WERI-Rb-1 (cell line): ENCODE measurements at regions not wholly inside any gene's neighbourhood (a gene's known extent, or its start where the extent isn't known, plus 50 kb on each side); places are given as distances from the start of the nearest gene placed in this dataset.
A peak's percentile ranks its signal among the peaks of the same experiment; 100 is the strongest.
"Not testable (repeated sequence)": the region's sequence is repeated elsewhere in the genome, so short reads cannot be mapped to it uniquely, and the experiment has no call there.

Experiments
- DNase-seq: peaks from one replicate; pipeline ENCODE4 v3.0.0-alpha.2; 2020
- H3K27ac ChIP-seq: fragments of 250-450 bp; sonication (Bioruptor Pico); 2 replicates; pipeline ENCODE4 v1.5.1; 2020; ENCODE audit warnings: mild to moderate bottlenecking, moderate library complexity
- H3K27me3 ChIP-seq: fragments of 250-450 bp; sonication (Bioruptor Pico); 2 replicates; pipeline ENCODE4 v1.5.1; 2021; ENCODE audit warnings: mild to moderate bottlenecking, low read depth, moderate library complexity; ENCODE audit not compliant: insufficient read depth, severe bottlenecking
- H3K36me3 ChIP-seq: fragments of 250-450 bp; sonication (Bioruptor Pico); 2 replicates; pipeline ENCODE4 v1.5.1; 2020; ENCODE audit warnings: mild to moderate bottlenecking, moderate library complexity
- H3K4me3 ChIP-seq: 2 replicates; pipeline ENCODE4 v1.5.1; 2011; ENCODE audit warnings: low read depth, mild to moderate bottlenecking, control low read depth, low read length
- H3K9me3 ChIP-seq: fragments of 250-450 bp; sonication (Bioruptor Pico); 2 replicates; pipeline ENCODE4 v1.5.1; 2021; ENCODE audit warnings: mild to moderate bottlenecking, moderate library complexity; ENCODE audit not compliant: severe bottlenecking
- TF ChIP-seq, protein P1 (sequence below): IDR thresholded peaks from 2 replicates; pipeline ENCODE4 v1.5.1; 2011; ENCODE audit warnings: low read depth, mild to moderate bottlenecking, control low read depth, inconsistent platforms, low read length

- Histone ChIP-seq H3K9me3 (no peaks in the 10 kb centered on the region), H3K27me3 (peaks cover 4% of the 10 kb centered on the region), H3K36me3 (no peaks in the 10 kb centered on the region), H3K27ac (no peak overlapping the region), H3K4me3 (no peak overlapping the region)
- DNase-seq = no peak
- TF ChIP-seq, protein P1, sequence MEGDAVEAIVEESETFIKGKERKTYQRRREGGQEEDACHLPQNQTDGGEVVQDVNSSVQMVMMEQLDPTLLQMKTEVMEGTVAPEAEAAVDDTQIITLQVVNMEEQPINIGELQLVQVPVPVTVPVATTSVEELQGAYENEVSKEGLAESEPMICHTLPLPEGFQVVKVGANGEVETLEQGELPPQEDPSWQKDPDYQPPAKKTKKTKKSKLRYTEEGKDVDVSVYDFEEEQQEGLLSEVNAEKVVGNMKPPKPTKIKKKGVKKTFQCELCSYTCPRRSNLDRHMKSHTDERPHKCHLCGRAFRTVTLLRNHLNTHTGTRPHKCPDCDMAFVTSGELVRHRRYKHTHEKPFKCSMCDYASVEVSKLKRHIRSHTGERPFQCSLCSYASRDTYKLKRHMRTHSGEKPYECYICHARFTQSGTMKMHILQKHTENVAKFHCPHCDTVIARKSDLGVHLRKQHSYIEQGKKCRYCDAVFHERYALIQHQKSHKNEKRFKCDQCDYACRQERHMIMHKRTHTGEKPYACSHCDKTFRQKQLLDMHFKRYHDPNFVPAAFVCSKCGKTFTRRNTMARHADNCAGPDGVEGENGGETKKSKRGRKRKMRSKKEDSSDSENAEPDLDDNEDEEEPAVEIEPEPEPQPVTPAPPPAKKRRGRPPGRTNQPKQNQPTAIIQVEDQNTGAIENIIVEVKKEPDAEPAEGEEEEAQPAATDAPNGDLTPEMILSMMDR = no peak
These were observed 675.8 kb upstream of the SLIT2 start for GRCh38 chr4:19575924-19576323.

GRCh38 chr4:19566041-19566440 lies 685.7 kb upstream of the SLIT2 start:
- Histone ChIP-seq H3K9me3 (no peaks in the 10 kb centered on the region), H3K4me3 (no peak overlapping the region), H3K36me3 (no peaks in the 10 kb centered on the region), H3K27ac (no peak overlapping the region), H3K27me3 (no peaks in the 10 kb centered on the region)
- DNase-seq = no peak
- TF ChIP-seq, protein P1 = no peak

DNA sequence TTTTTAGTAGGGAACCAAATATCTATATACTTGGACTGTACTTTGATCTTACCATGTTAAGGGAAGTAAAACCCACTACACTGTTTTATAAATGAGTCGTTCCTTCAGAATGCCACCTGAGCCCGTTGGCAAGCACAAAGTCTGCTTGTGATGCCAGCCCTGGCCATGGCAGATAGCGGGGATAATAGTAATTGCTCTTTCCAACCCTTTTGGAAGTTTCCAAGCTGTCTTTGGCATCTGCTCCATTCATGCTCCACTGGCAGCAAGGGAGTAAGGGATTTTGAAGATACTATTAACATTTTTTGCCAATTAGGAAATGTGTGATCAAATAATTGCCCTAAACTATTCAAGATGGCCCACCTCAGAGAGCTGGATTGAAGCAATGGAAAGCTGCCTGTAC lies 689.2 kb upstream of the SLIT2 start:
- TF ChIP-seq, protein P1 = no peak
- Histone ChIP-seq H3K9me3 (no peaks in the 10 kb centered on the region), H3K27ac (no peak overlapping the region), H3K4me3 (no peak overlapping the region), H3K27me3 (no peaks in the 10 kb centered on the region), H3K36me3 (no peaks in the 10 kb centered on the region)
- DNase-seq = no peak

DNA sequence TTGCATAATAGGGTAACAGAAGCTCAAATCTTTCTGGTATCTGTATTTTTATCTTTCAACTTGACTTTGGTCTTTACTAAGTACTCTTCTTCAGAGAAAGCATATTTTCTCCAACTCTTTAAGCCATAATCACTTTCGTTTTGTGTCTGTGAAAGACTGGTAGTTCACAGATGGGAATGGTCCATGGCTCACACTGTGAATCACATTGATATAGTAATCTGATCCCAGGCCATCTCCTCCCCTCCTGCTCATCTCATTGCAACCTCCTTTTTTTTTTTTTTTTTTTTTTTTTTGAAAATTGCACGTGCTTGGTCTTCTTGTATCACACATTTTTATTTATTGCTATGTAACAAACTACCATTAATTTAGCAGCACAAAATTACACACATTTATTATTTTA lies 694.5 kb upstream of the SLIT2 start:
- H3K27ac ChIP-seq = no peak overlapping the region
- no peaks in the 10 kb centered on the region for H3K9me3 ChIP-seq
- TF ChIP-seq, protein P1 = no peak
- H3K4me3 ChIP-seq = no peak overlapping the region
- no peaks in the 10 kb centered on the region for H3K36me3 ChIP-seq
- H3K27me3 ChIP-seq = no peaks in the 10 kb centered on the region
- no peak for DNase-seq

- not testable (repeated sequence) for H3K9me3 ChIP-seq, H3K36me3 ChIP-seq, H3K27ac ChIP-seq, H3K27me3 ChIP-seq, H3K4me3 ChIP-seq
- peak; percentile 35 for DNase-seq
These were observed 695.4 kb upstream of the SLIT2 start for GRCh38 chr4:19556276-19556675.

- Histone ChIP-seq H3K27me3 (no peaks in the 10 kb centered on the region), H3K4me3 (no peak overlapping the region), H3K9me3 (no peaks in the 10 kb centered on the region), H3K36me3 (no peaks in the 10 kb centered on the region), H3K27ac (no peak overlapping the region)
- no peak for DNase-seq
- TF ChIP-seq, protein P1 = no peak
These were observed 704.2 kb upstream of the SLIT2 start for GRCh38 chr4:19547463-19547862.
